ENCODE measurements at regions not wholly inside any gene's neighbourhood (a gene's known extent, or its start where the extent isn't known, plus 50 kb on each side); places are given as distances from the start of the nearest gene placed in this dataset.

DNA sequence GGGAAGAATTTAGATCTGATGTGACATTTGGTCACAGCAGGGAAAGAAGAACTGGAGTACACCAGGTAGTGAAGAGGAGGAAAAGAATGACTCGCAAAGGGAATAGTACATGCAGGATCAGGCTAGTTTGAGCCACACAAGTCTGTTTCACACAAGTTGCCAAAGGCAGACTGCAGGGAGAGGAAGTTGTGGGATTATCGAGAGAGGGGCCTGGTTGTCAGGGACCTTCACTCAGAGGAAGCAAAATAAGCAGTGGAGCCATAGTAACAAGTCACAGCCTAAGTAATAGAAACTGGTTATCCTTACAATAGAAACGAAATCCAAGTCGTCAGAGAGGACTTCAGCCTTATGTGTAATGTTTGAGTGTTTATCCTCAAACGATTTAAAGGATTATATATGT lies 316.7 kb upstream of the HTR2C start:
- TF ChIP-seq, protein P1, sequence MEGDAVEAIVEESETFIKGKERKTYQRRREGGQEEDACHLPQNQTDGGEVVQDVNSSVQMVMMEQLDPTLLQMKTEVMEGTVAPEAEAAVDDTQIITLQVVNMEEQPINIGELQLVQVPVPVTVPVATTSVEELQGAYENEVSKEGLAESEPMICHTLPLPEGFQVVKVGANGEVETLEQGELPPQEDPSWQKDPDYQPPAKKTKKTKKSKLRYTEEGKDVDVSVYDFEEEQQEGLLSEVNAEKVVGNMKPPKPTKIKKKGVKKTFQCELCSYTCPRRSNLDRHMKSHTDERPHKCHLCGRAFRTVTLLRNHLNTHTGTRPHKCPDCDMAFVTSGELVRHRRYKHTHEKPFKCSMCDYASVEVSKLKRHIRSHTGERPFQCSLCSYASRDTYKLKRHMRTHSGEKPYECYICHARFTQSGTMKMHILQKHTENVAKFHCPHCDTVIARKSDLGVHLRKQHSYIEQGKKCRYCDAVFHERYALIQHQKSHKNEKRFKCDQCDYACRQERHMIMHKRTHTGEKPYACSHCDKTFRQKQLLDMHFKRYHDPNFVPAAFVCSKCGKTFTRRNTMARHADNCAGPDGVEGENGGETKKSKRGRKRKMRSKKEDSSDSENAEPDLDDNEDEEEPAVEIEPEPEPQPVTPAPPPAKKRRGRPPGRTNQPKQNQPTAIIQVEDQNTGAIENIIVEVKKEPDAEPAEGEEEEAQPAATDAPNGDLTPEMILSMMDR (conservative IDR thresholded peaks at IDR 0.05; ENCODE audit: low read depth in 2 of 2), result no peak
- TF ChIP-seq, protein P2, sequence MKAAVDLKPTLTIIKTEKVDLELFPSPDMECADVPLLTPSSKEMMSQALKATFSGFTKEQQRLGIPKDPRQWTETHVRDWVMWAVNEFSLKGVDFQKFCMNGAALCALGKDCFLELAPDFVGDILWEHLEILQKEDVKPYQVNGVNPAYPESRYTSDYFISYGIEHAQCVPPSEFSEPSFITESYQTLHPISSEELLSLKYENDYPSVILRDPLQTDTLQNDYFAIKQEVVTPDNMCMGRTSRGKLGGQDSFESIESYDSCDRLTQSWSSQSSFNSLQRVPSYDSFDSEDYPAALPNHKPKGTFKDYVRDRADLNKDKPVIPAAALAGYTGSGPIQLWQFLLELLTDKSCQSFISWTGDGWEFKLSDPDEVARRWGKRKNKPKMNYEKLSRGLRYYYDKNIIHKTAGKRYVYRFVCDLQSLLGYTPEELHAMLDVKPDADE (IDR thresholded peaks at IDR 0.05), result no peak

Measured in GM23338 (cell line).